ENCODE measurements at regions not wholly inside any gene's neighbourhood (a gene's known extent, or its start where the extent isn't known, plus 50 kb on each side); places are given as distances from the start of the nearest gene placed in this dataset.

GRCh38 chr12:90163975-90164374, 455.3 kb upstream of the ATP2B1 start:
- TF ChIP-seq CTCF (IDR thresholded peaks at IDR 0.05; ENCODE audit: insufficient read depth, low read length), result no peak
- DNase-seq (ENCODE audit: low read depth), result no peak
- no peak overlapping the region for H3K4me3 ChIP-seq (ENCODE audit: low read depth, low read length)

- TF ChIP-seq CTCF (IDR thresholded peaks at IDR 0.05; ENCODE audit: insufficient read depth, low read length), result no peak
- DNase-seq (ENCODE audit: low read depth), result no peak
- no peak overlapping the region for H3K4me3 ChIP-seq (ENCODE audit: low read depth, low read length)
These were observed 445.2 kb upstream of the ATP2B1 start for GRCh38 chr12:90153827-90154226.

GRCh38 chr12:90152897-90153624, 444.4 kb upstream of the ATP2B1 start:
- no peak for DNase-seq (ENCODE audit: low read depth)
- no peak for TF ChIP-seq CTCF (IDR thresholded peaks at IDR 0.05; ENCODE audit: insufficient read depth, low read length)
- H3K4me3 ChIP-seq (ENCODE audit: low read depth, low read length), result no peak overlapping the region

- TF ChIP-seq CTCF (IDR thresholded peaks at IDR 0.05; ENCODE audit: insufficient read depth, low read length), result no peak
- no peak for DNase-seq (ENCODE audit: low read depth)
- H3K4me3 ChIP-seq (ENCODE audit: low read depth, low read length), result no peak overlapping the region
These were observed 442.9 kb upstream of the ATP2B1 start for GRCh38 chr12:90151491-90152015.

- TF ChIP-seq CTCF (IDR thresholded peaks at IDR 0.05; ENCODE audit: insufficient read depth, low read length), result no peak
These were observed 440.8 kb upstream of the ATP2B1 start for GRCh38 chr12:90149453-90149852.

GRCh38 chr12:90129366-90130030, 420.9 kb upstream of the ATP2B1 start:
- no peak for DNase-seq (ENCODE audit: low read depth)
- H3K4me3 ChIP-seq (ENCODE audit: low read depth, low read length), result no peak overlapping the region
- no peak for TF ChIP-seq CTCF (IDR thresholded peaks at IDR 0.05; ENCODE audit: insufficient read depth, low read length)

More at GRCh38 chr12:90149453-90149852, 440.8 kb upstream of the ATP2B1 start:
- no peak overlapping the region for H3K4me3 ChIP-seq (ENCODE audit: low read depth, low read length)
- DNase-seq (ENCODE audit: low read depth), result no peak
